Stimulated activated CD4-positive, alpha-beta T cell treated with anti-CD3 and anti-CD28 coated beads, Interleukin-12 subunit alpha, Interleukin-12 subunit beta, amount 100 ng/mL, for 4 hours (primary cell): ENCODE measurements at regions not wholly inside any gene's neighbourhood (a gene's known extent, or its start where the extent isn't known, plus 50 kb on each side); places are given as distances from the start of the nearest gene placed in this dataset.

Source experiments
- DNase-seq: peaks from one replicate; pipeline ENCODE4 v3.0.0-alpha.2; 2020

DNA sequence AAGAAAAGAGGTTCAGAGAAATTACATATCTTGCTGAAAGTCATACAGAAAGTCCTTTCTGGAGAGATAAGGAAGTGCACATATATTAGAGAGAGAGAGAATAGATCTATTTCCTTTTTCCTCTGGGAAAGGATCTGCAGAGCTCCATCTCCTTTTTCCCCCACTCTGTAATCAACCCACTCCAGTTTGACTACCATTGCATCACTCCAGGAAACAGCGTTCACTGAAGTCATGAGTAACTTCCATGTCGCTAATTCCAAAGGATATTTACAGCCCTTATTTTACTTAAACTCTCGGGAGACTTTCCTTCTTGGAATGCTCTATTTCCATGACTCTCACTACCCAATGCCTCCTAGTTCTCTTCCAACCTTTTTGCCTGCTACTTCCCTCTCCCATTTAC is 72.5 kb upstream of the PARP11 start:
- DNase-seq = no peak

DNA sequence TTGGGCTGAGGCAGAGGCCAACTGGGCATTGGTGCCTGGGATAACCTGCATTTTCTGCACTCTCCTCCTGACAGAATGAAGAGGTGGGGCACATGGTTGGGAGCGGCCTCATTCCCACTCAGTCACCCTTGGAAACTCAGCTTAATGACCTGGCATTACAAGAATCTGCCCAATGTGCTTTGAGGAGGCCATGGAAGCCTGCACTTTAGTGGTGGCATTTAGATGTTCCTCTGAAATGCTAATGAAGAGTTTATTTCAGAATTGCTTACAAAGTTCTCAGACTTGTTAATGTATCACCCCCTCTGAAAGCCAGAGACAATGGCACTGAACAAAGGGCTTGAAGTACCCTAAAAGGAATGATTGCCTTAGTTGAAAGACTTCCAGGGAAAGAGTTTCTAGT is 71.4 kb upstream of the PARP11 start:
- DNase-seq = no peak

DNA sequence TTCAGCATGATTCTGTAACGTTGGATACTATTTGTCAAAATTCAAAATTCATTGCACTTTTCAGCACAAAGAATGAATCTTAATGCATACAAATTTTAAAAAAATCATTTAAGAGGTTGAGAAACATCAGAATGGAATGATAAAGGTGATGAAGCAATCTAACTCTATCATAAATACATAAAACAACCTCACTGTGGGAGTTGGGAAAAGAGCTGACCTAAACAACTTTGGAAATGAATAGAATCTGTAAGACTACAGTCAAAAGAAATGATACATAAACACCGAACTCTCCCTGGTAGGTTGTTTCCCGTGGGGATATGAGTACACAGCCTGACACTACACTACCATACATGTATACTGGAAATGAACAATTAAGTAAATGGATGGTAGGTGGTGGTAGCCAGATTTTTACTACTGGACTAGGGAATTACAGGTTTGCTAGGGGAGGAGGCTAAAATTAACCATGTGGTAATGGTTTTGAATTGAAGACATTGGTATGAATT is 64.9 kb upstream of the PARP11 start:
- no peak for DNase-seq

DNA sequence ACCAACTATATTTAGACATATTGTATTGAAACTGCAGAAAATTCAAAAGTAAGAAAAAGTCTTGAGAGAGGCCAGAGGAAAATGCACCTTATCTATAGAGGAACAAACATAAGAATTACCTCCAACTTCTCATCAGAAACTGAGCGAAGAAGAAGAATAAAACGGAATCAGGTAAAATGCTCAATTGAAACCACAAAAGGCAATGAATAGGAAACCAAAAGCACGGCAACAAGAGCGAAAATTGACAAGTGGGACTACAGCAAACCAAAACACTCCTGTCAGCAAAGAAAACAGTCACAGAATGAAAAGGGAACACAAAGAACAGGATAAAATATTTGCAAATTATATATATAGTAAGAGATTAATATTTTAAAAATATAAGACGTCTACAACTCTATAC is 61.9 kb upstream of the PARP11 start:
- DNase-seq = no peak

DNA sequence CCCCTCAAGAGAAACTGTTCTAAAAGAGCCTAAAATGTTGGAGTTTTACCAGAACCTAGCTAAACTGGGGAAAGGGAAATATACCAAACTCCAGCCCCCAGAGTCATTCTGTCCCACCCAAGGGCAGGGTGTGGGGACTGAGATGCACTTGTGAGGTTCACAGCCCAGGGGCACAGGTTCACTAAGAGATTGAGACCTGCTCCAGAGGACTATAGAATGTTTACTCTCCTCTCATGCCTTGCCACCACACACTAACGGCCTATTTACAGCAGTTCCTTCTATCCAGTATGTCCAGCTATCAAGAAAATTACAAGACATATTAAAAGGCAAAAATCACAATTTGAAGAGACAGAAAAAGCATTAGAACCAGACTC is 60.6 kb upstream of the PARP11 start:
- no peak for DNase-seq

DNA sequence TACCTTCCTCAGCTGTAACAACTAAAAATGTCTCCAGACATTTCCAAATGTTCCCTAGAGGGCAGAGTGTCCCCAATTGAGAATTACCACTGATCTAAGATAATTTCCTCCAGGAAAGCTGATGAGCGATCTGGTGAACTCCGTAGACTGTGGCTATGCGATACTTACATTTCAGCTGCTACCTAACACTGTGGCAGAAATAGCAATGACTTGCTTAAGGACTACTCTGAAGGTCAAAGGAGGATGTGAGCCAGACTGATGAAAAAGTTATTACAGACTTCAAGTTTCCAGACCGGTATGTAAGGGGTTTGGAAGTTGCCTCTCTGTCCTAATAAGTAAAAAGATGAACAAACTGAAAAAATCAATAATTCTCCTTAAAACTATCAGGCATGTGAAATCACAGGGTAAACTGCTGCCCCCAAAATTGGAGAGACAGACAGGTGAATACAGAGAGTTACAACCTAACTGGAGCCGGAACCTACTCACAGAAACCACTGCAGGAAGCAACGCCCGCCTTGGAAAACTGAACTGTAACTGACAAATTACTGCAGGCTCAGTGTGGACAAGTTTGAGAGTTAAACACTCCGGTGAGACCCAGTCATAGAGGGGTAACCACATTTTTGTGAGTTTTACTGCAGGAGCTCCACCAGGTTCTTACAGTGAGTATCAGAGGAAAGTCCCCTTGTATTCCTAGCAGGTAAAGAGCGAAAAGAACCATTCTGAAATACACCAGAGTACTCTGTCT is 60.0 kb upstream of the PARP11 start:
- DNase-seq = no peak

DNA sequence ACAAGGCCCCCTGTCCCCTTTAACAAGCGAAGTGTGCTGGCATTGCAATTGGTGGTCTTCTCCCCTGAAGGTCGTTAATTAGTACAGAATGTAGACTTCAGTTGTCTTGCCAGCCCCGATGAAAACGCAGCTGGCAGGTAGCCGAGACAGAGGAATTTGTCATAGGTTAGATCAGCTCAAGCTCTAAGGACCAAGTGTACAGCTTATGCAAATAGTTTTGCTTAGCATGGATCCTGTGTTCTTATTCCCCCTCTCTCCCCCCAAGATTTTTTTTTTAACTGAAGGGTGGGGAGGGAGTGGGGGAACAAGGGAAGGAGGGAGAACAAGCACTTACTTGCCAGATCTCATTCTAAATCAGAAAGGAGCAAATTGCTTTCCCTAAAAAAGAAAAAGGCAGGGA is 58.6 kb upstream of the PARP11 start:
- DNase-seq = no peak

DNA sequence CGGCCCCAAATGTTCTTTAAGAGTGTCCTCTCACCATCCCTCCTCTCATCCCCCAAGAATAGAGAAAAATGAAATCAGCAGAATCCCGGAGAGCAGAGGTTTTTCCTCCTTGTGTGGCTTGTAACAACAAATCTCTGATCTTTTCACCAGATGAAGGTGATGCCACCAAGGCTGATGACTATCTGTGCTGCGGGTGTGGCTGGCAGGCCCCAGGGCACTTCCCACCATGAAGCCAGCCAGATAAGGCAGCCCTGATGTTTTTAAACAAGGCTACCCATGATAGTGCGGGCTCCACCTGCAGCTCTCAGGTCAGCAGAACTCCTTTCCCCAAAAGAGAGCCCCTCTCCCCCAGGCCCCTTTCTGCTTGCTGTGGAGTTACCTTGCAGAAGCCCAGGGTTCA is 58.0 kb upstream of the PARP11 start:
- no peak for DNase-seq

DNA sequence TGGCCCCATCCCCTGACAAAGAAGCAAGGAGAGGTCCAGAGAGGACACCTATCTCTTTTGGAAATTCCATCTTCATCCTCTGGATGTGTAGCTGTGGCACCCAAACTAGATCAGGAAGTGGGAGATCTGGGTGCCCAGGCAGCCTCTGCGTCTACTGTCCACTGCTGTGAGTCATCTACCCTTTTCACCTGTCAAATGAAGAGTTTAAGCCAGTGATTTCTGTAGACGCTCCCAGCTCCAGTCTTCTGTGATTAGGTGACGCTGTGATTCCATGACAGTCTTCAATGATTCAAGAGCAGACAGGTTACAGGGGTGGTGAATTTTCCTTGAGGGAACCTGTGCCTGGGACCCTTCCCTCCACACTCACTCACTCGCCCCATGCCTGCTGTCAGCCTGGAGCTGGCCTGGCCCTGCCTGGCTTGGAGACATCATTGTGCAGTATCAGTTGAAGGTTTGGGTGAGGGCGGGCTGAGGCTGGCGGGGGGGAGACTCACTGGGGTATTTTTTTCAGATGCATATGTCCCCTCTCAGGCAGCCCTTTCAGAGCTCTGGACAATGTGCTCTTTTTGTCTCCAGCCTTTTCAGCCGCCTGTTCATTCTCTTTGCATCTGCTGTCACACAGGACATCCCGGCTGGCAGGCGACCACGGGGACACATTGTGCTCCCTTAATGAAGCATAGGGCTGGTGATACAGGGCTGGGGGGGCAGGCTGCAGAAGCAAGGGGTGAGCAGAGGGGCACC is 56.8 kb upstream of the PARP11 start:
- DNase-seq = no peak

DNA sequence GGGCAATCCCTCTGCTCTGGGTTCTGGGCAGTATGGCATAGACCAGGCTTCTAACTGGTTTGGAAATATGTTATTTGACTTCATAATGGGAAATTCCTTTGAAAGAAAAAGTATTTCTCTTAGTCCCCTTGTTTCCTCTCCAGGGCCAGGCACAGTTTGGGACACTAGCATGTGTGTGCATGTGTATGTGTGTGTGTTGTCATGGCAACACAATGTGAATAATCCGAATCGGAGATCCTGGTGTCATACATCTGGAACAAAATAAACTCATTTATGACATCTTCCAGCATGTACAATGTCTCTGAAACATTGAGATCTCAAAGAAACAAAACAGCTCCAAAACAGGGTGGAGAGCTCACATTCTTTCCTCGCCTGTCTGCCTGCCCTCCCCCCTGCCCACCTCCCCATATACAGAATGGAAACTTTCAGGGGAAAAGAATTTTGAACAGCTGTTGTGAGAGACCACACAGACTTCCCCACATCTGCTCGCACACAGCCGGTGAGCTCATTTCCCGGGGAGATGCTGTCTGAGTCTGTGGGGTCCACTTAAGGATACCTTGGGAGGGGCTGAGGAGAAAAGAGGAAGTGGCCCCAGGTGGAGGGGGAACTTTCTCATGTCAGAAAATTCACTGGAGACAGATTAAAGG is 55.5 kb upstream of the PARP11 start:
- DNase-seq = no peak

DNA sequence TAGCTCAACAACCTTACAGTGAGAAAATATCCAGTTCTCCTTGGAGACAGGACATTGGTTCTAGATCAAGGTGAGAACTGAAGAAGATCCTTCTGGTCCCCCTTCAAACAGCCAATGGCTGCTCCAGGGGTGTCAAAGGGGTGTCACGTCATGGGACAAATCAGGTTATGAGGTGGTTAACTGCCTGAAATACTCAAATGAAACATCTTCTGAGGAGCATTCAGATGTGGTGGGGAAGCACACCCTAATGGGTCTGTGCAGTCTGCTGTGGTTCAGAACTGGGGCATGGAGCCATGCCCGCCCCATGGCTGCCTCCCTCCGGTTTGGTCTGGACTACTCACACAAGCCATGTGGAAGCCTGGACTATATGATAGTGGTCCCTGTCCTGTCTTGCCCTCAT is 52.4 kb upstream of the PARP11 start:
- DNase-seq = no peak

DNA sequence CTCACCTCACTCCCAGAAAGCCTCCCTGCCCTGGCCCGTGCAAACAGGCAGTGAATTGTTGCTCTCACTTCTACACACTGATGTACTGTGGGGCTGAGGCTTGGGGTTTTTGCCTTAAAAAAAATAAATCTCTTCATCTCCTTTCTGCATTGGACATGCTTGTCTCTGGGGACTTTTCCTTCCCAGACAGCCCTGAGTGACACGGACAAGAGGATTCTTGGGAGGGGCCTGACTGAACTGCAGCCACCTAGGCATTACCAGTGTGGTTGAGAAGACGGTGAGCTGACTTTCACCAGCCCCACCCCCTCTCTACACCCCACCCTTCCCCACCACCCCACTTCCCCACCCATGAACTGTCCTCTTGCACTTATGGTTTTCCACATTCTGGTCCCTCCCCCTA is 51.6 kb upstream of the PARP11 start:
- no peak for DNase-seq

DNA sequence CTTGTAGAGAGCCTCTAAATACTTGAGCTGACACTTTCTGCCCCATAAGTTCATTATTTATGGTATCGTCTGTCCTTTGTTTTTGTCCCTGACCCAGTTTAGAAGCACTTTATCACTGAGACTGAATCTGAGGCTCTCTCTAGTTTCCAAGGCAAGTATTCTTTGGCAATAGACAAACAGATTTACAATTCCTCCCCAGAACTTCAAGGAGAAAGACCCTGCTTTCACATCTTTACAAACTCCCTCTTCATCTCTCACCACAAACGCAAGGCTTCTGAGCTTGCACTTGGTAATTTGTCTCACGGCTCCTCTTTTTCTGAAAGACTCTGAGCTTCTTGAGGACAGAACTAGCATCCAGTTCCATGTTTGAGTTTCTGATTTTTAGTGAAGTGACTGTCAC is 49.8 kb upstream of the PARP11 start:
- DNase-seq = no peak
